Heart left ventricle (tissue), 13 donors: ENCODE measurements at regions not wholly inside any gene's neighbourhood (a gene's known extent, or its start where the extent isn't known, plus 50 kb on each side); places are given as distances from the start of the nearest gene placed in this dataset.

ENCODE experiments used
- CTCF ChIP-seq, 12 donors: fragments of 200-600 bp; sonication (generic) in 4 of 12; IDR thresholded peaks; one replicate each; pipeline versions ENCODE4 v1.5.0 to v1.8.0; 2018 to 2022; ENCODE audit warnings: antibody characterized with exemption in 12 of 12, mild to moderate bottlenecking in 5 of 12
- POLR2A ChIP-seq, 2 donors: fragments of 450-650 bp; IDR thresholded peaks; one replicate each; pipeline ENCODE4 v1.6.1; 2017; ENCODE audit warnings: antibody characterized with exemption in 2 of 2, mild to moderate bottlenecking in 2 of 2, moderate library complexity in 2 of 2
- donor health status: ischemic (EF 13 %, LVEDD 7.1; RV severe dilation, severe dysfunction).
- donor health status: DM: no; HTN: yes; CAD: no.
- donor health status: DM: no; HTN: no; CAD: no.
- donor health status: ischemic (EF 25% LVEDD 6.9; RV normal size, moderate dysfunction).
- donor health status: ischemic (EF 25% LVEDD 5.7; RV mildly dilated, moderate dysfunction).
- donor health status: ischemic (EF 35%, LVEDD 5.7; RV mildly dilated, moderate dysfunction).
- donor health status: nonischemic (EF 11% LVEDD 7.7; RV severe dilation, severe dysfunction).
- donor health status: DM: yes; HTN: yes; CAD: no.
- donor health status: PGD.
- donor health status: ischemic (EF 29% LVEDD 5.4; RV normal size, mild dysfunction).
- donor health status: nonischemic (EF 23%, LVEDD 6.1; RV moderate dilation, normal function).

- TF ChIP-seq POLR2A (IDR thresholded peaks at IDR 0.05) = no peak
- no peak for TF ChIP-seq CTCF (IDR thresholded peaks at IDR 0.05)
These were observed 52.8 kb upstream of the RIPOR2 start for GRCh38 chr6:24988562-24988961.
